ENCODE measurements at regions not wholly inside any gene's neighbourhood (a gene's known extent, or its start where the extent isn't known, plus 50 kb on each side); places are given as distances from the start of the nearest gene placed in this dataset.

DNA sequence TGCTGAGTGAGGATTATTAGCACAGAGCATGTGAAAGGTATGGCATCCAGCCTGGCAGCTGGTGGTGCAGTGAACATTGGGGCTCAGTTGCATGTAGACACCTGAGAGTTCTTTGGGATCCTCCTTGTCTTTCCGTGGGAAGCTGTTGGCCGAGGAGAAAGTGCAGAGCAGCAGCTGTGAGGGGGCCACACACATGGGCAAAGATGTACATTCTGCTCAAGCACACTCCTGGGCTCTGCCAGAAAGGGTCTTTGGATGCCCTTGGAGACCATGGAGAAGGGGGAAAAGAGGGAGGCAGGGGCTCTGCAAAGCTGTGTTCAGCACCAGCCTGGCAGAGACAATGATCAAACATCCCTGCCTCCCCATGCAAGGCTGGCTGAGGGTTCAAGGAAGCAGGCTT is 138.7 kb upstream of the PITX1 start:
- WGBS (ENCODE audit: insufficient coverage), result 67% methylated on average over 2 of the region's 2 CpGs
- Mint-ChIP-seq H3K4me3 (no peak overlapping the region), H3K36me3 (no peaks in the 10 kb centered on the region), H3K4me1 (no peaks in the 10 kb centered on the region), H3K9me3 (no peaks in the 10 kb centered on the region), H3K27ac (no peak overlapping the region), H3K27me3 (ENCODE audit: low read depth in 2 of 2) (peaks cover 18 to 29% of the 10 kb centered on the region in 2 donors)
- Histone ChIP-seq H3K27me3 (ENCODE audit: control insufficient read depth, insufficient read depth, low read length) (no peaks in the 10 kb centered on the region), H3K4me3 (ENCODE audit: low read length) (no peak overlapping the region), H3K9me3 (ENCODE audit: control insufficient read depth, insufficient read depth, low read length) (no peaks in the 10 kb centered on the region), H3K36me3 (ENCODE audit: control insufficient read depth, insufficient read depth, low read length) (no peaks in the 10 kb centered on the region), H3K4me1 (ENCODE audit: control insufficient read depth, insufficient read depth, low read length) (no peaks in the 10 kb centered on the region), H3K27ac (ENCODE audit: low read length) (no peak overlapping the region)
- DNase-seq (no peak), ATAC-seq (no peak)
- TF ChIP-seq, protein P1, sequence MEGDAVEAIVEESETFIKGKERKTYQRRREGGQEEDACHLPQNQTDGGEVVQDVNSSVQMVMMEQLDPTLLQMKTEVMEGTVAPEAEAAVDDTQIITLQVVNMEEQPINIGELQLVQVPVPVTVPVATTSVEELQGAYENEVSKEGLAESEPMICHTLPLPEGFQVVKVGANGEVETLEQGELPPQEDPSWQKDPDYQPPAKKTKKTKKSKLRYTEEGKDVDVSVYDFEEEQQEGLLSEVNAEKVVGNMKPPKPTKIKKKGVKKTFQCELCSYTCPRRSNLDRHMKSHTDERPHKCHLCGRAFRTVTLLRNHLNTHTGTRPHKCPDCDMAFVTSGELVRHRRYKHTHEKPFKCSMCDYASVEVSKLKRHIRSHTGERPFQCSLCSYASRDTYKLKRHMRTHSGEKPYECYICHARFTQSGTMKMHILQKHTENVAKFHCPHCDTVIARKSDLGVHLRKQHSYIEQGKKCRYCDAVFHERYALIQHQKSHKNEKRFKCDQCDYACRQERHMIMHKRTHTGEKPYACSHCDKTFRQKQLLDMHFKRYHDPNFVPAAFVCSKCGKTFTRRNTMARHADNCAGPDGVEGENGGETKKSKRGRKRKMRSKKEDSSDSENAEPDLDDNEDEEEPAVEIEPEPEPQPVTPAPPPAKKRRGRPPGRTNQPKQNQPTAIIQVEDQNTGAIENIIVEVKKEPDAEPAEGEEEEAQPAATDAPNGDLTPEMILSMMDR (IDR thresholded peaks at IDR 0.05), result no peak
- intact Hi-C loops (cut with micrococcal nuclease), result no loop called here

DNA sequence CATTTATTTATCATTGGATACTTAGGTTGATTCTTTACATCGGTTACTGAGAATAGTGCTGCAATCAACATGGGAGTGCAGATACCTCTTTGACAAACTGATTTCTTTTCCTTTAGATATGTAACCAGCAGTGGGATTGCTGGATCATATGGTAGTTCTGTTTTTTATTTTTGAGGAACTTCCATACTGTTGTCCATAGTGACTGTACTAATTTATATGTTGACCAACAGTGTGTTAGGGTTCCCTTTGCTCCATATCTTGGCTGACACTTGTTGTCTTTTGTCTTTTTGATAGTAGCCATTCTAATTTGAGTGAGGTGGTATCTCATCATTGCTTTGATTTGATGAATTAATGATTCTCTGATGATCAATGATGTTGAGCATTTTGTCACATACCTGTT is 137.3 kb upstream of the PITX1 start:
- H3K36me3 ChIP-seq (ENCODE audit: control insufficient read depth, insufficient read depth, low read length), result no peaks in the 10 kb centered on the region
- H3K27me3 ChIP-seq (ENCODE audit: control insufficient read depth, insufficient read depth, low read length), result no peaks in the 10 kb centered on the region
- Mint-ChIP-seq H3K9me3 (no peaks in the 10 kb centered on the region), H3K27me3 (ENCODE audit: low read depth in 2 of 2) (peaks cover 21 to 36% of the 10 kb centered on the region in 2 donors), H3K4me3 (no peak overlapping the region), H3K36me3 (no peaks in the 10 kb centered on the region), H3K27ac (no peak overlapping the region), H3K4me1 (no peaks in the 10 kb centered on the region)
- ATAC-seq (no peak), DNase-seq (no peak)
- no peaks in the 10 kb centered on the region for H3K9me3 ChIP-seq (ENCODE audit: control insufficient read depth, insufficient read depth, low read length)
- H3K4me3 ChIP-seq (ENCODE audit: low read length), result no peak overlapping the region
- no peak overlapping the region for H3K27ac ChIP-seq (ENCODE audit: low read length)
- 86% methylated on average over 1 of the region's 1 CpG for WGBS (ENCODE audit: insufficient coverage)
- no peaks in the 10 kb centered on the region for H3K4me1 ChIP-seq (ENCODE audit: control insufficient read depth, insufficient read depth, low read length)
- intact Hi-C loops (cut with micrococcal nuclease), result no loop called here
- TF ChIP-seq, protein P1 (IDR thresholded peaks at IDR 0.05), result no peak

DNA sequence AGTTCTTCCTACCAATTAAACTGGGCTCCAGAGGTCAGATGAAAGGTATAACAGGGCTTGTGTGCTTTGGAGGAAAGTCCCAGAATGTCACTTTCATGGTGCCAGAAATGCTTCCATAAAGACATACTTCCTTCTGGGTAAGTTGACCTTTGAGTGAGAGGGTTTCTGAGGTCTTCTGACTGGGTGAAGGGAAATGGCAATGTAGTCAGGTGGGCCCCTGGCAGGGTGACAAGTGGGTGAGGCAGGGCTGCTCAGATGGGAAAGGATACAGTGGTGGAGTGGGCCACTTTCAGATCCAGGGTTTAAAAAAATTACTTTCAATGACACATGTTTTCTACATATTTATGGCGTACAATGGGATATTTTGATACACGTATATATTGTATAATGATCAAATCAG is 136.5 kb upstream of the PITX1 start:
- no peaks in the 10 kb centered on the region for H3K27me3 ChIP-seq (ENCODE audit: control insufficient read depth, insufficient read depth, low read length)
- H3K27ac Mint-ChIP-seq, result no peak overlapping the region
- WGBS (ENCODE audit: insufficient coverage), result no CpG with 5 or more reads among the region's 2 CpGs
- H3K4me1 ChIP-seq (ENCODE audit: control insufficient read depth, insufficient read depth, low read length), result no peaks in the 10 kb centered on the region
- no peaks in the 10 kb centered on the region for H3K4me1 Mint-ChIP-seq
- H3K9me3 Mint-ChIP-seq, result no peaks in the 10 kb centered on the region
- TF ChIP-seq, protein P1 (IDR thresholded peaks at IDR 0.05), result no peak
- H3K27me3 Mint-ChIP-seq (ENCODE audit: low read depth in 2 of 2), result peaks cover 22 to 43% of the 10 kb centered on the region in 2 donors
- DNase-seq (no peak), ATAC-seq (no peak)
- H3K4me3 Mint-ChIP-seq, result no peak overlapping the region
- intact Hi-C loops (cut with micrococcal nuclease), result no loop called here
- no peaks in the 10 kb centered on the region for H3K36me3 Mint-ChIP-seq
- H3K36me3 ChIP-seq (ENCODE audit: control insufficient read depth, insufficient read depth, low read length), result no peaks in the 10 kb centered on the region
- H3K27ac ChIP-seq (ENCODE audit: low read length), result no peak overlapping the region
- no peaks in the 10 kb centered on the region for H3K9me3 ChIP-seq (ENCODE audit: control insufficient read depth, insufficient read depth, low read length)
- H3K4me3 ChIP-seq (ENCODE audit: low read length), result no peak overlapping the region

DNA sequence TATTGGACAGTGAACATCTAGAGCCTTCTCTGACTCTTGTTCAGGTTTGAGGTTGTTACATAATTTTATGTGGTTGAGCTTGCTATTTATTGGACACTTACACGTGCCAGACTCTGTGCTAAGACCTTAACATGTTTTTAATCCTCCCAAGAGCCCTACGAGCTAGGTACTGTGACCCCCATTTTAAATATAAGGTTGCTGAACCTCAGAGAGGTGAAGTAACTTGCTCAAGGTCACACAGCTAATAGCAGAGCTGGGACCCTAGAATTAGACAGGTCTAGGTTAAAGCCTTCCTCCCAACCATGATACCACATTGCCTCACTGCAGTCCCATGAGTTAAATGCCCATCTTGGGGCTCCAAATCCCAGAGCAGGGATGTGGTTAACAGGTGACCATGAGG is 135.7 kb upstream of the PITX1 start:
- DNase-seq, result no peak
- WGBS (ENCODE audit: insufficient coverage), result 63% methylated on average over 2 of the region's 2 CpGs
- intact Hi-C loops (cut with micrococcal nuclease), result no loop called here
- no peaks in the 10 kb centered on the region for H3K9me3 ChIP-seq (ENCODE audit: control insufficient read depth, insufficient read depth, low read length)
- H3K27ac ChIP-seq (ENCODE audit: low read length), result no peak overlapping the region
- Mint-ChIP-seq H3K4me1 (no peaks in the 10 kb centered on the region), H3K27me3 (ENCODE audit: low read depth in 2 of 2) (peaks cover 22 to 47% of the 10 kb centered on the region in 2 donors), H3K36me3 (no peaks in the 10 kb centered on the region), H3K27ac (no peak overlapping the region), H3K4me3 (no peak overlapping the region), H3K9me3 (no peaks in the 10 kb centered on the region)
- no peaks in the 10 kb centered on the region for H3K36me3 ChIP-seq (ENCODE audit: control insufficient read depth, insufficient read depth, low read length)
- H3K4me3 ChIP-seq (ENCODE audit: low read length), result no peak overlapping the region
- TF ChIP-seq, protein P1 (IDR thresholded peaks at IDR 0.05), result no peak
- ATAC-seq, result no peak
- no peaks in the 10 kb centered on the region for H3K27me3 ChIP-seq (ENCODE audit: control insufficient read depth, insufficient read depth, low read length)
- no peaks in the 10 kb centered on the region for H3K4me1 ChIP-seq (ENCODE audit: control insufficient read depth, insufficient read depth, low read length)
